ENCODE measurements at regions not wholly inside any gene's neighbourhood (a gene's known extent, or its start where the extent isn't known, plus 50 kb on each side); places are given as distances from the start of the nearest gene placed in this dataset.

- no peak for TF ChIP-seq CTCF (optimal IDR thresholded peaks at IDR 0.05 in 1 of 3, IDR thresholded peaks at IDR 0.05 in 1 of 3, conservative IDR thresholded peaks at IDR 0.05 in 1 of 3; ENCODE audit: extremely low read depth in 1 of 3, insufficient read depth in 2 of 3, low read length in 3 of 3)
- no peak for TF ChIP-seq EZH2 (IDR thresholded peaks at IDR 0.05; ENCODE audit: low read length)
Measured at GRCh38 chr5:79890119-79890929, 100.7 kb downstream of the MTX3 start.

All from keratinocyte (primary cell).